ENCODE measurements at regions not wholly inside any gene's neighbourhood (a gene's known extent, or its start where the extent isn't known, plus 50 kb on each side); places are given as distances from the start of the nearest gene placed in this dataset.
"Not testable (repeated sequence)": the region's sequence is repeated elsewhere in the genome, so short reads cannot be mapped to it uniquely, and the experiment has no call there.

DNA sequence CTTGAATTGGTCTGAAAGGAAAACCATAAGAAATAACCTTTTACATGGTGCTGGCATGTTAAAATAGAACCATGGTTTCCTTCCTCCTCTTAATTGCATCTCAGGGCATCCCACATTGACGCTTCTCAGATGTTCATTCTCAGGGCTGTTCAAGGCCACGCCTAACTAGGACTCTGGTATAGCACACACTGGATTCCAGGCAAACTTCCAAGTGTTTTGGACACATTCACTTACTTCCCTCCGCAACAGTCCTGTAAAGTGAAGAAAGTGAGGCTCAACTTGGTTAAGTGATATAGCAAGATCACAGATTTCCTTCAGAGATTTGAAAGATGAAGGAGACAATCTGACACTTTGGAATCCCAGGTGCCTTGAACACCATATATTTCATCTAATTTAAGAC, 244.8 kb downstream of the DUSP10 start:
- no peak overlapping the region for H3K4me3 ChIP-seq (ENCODE audit: insufficient read depth, low read depth, low read length)
- DNase-seq, result no peak
- no peaks in the 10 kb centered on the region for H3K36me3 ChIP-seq (replicated peaks; ENCODE audit: control insufficient read depth, insufficient read depth, low read length)
- no peaks in the 10 kb centered on the region for H3K27me3 ChIP-seq (ENCODE audit: control insufficient read depth, insufficient read depth, low read length)

DNA sequence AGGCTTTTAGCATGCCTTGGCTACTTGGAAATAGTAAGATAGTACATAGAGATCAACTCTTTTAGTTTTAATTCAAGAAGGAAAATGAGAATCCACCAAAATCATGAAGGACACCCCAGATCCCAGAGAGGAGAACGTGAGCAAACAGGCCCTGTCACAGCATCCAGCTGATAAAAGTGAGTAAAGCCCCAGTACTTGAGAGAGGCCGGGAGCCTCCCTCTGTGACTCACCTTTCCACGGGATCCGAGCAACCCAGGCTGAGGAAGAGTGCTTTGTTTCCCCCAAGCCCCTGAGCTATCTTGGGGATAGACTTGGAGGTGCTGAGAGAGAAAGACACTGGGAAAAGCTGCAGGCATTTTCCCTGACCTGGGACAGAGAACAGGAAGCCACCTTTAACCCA, 238.6 kb downstream of the DUSP10 start:
- Histone ChIP-seq H3K27me3 (ENCODE audit: control insufficient read depth, insufficient read depth, low read length) (no peaks in the 10 kb centered on the region), H3K36me3 (replicated peaks; ENCODE audit: control insufficient read depth, insufficient read depth, low read length) (no peaks in the 10 kb centered on the region)
- no peak for DNase-seq

DNA sequence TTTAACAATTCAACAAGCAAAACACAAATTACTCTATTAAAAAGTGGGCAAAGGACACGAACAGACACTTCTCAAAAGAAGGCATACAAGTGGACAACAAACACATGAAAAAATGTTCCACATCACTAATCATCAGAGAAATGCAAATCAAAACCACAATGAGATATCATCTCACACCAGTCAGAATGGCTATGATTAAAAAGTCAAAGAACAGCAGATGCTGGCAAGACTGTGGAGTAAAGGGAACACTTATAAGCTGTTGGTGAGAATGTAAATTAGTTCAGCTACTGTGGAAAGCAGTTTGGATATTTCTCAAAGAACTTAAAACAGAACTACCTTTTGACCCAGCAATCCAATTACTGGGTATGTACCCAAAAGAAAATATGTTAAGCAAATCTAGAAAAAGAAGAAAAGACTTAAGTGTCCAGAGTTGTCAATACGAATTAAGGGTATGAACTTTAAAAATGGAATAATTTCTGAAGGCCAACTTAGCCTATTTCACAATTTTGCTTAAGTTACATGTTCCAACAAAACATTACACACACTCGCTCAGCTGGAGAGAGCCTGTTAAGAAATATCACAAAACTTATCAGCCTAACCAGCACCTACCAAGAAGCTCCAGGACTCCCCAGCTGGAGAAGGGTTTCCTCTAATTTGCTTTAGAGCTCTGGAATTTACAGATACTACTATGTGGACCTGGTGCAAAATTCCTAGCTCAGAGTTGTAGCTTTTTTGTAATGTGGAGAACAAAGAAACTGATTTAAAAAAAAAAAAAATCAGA, 232.1 kb downstream of the DUSP10 start:
- Histone ChIP-seq H3K36me3 (replicated peaks; ENCODE audit: control insufficient read depth, insufficient read depth, low read length) (no peaks in the 10 kb centered on the region), H3K4me3 (ENCODE audit: insufficient read depth, low read depth, low read length) (no peak overlapping the region), H3K27me3 (ENCODE audit: control insufficient read depth, insufficient read depth, low read length) (no peaks in the 10 kb centered on the region)
- no peak for DNase-seq

More for the DNA sequence above, 238.6 kb downstream of the DUSP10 start:
- no peak overlapping the region for H3K4me3 ChIP-seq (ENCODE audit: insufficient read depth, low read depth, low read length)

DNA sequence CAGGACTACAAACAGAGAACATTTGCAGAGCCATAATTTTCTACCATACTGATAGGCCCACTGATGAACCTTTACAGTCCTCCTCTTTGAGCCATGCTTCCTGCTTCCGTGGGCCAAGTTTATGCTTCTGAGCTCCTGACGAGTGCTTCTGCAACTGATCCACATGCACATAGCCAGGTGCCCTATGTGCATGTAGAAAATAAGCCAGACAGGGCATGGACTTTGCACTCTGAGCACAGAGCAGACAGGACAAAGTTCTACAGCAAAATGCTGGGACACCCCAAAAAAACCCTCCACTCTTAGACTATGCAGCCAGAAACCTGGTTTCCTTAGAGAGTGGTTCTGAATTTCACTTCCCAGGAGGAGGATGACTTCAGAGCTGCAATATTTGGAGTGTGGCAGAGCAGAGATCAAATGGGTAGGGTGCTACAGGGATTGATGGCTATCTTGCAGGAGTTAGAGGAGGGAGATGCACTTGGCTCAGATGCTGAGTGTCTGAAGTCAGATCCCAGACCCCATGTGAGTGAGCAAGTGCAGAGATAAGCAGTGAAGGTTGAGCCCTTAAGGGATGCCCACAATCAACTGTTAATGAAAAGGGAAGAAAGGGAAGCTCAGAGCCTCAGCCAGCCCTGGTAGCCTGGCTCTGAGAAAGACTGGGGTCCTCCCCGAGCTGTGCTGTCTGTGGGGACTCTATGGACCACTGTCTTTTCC, 230.9 kb downstream of the DUSP10 start:
- Histone ChIP-seq H3K4me3 (ENCODE audit: insufficient read depth, low read depth, low read length) (no peak overlapping the region), H3K27me3 (ENCODE audit: control insufficient read depth, insufficient read depth, low read length) (no peaks in the 10 kb centered on the region), H3K36me3 (replicated peaks; ENCODE audit: control insufficient read depth, insufficient read depth, low read length) (no peaks in the 10 kb centered on the region)
- DNase-seq, result no peak

DNA sequence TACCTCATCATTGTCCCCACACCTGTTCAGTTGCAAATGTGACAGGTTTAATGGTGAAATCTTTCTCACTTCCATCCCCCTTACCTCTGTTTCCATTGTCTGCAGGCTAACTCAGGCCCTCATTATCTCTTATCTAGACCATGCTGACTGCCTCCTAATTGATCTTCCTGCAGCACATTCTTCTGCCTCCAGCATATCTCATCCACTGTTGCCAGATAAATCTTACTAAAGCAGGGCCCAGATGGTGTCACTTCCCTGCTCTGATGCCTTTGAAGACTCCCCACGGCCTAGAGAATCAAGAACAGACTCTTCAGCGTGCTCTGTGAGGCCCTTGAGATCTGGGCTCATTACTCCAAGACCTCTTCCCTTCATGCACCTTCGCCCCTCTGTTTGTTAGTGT, 230.1 kb downstream of the DUSP10 start:
- no peak overlapping the region for H3K4me3 ChIP-seq (ENCODE audit: insufficient read depth, low read depth, low read length)

DNA sequence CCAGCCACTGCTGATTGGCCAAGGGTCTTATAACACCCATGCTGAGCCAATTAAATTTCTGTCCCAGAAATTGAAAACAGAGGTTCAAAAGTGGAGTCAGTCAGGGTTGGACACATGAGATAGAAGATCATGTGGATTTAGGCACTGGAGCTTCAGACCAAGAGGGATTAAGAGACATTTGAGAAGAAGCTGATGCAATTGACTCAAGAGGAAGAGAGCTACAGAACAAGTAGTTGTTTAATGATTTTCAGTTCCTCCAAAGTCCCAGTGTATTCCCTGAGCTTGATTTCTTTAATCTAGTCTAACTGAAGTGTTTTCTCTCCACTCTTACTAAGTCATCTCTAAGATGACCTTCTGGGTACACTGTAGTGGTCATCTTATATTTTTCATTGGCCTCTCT, 227.1 kb downstream of the DUSP10 start:
- Histone ChIP-seq H3K27me3 (ENCODE audit: control insufficient read depth, insufficient read depth, low read length) (no peaks in the 10 kb centered on the region), H3K36me3 (replicated peaks; ENCODE audit: control insufficient read depth, insufficient read depth, low read length) (no peaks in the 10 kb centered on the region), H3K4me3 (ENCODE audit: insufficient read depth, low read depth, low read length) (no peak overlapping the region)
- no peak for DNase-seq

More for the DNA sequence above, 230.1 kb downstream of the DUSP10 start:
- DNase-seq, result no peak
- Histone ChIP-seq H3K36me3 (replicated peaks; ENCODE audit: control insufficient read depth, insufficient read depth, low read length) (no peaks in the 10 kb centered on the region), H3K27me3 (ENCODE audit: control insufficient read depth, insufficient read depth, low read length) (no peaks in the 10 kb centered on the region)

DNA sequence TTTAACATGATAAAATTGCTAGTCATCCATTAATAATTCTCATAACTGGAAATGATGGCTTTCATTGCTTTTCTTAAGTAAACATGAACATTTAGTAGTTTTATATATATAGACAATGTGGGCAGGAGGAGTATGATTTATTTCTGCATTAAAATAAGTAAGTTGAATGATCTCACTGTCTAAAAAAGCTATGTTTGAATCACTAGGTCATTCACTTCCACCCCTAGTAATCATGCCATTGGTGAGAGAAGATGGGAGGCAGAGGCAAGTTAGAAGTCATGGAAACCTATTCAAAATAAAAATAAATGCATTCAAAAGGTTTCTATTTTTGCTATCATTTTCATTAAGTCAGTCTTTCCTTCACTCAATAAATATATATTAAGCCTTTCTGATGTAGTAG, 226.4 kb downstream of the DUSP10 start:
- Histone ChIP-seq H3K4me3 (ENCODE audit: insufficient read depth, low read depth, low read length) (no peak overlapping the region), H3K36me3 (replicated peaks; ENCODE audit: control insufficient read depth, insufficient read depth, low read length) (no peaks in the 10 kb centered on the region), H3K27me3 (ENCODE audit: control insufficient read depth, insufficient read depth, low read length) (no peaks in the 10 kb centered on the region)
- no peak for DNase-seq

DNA sequence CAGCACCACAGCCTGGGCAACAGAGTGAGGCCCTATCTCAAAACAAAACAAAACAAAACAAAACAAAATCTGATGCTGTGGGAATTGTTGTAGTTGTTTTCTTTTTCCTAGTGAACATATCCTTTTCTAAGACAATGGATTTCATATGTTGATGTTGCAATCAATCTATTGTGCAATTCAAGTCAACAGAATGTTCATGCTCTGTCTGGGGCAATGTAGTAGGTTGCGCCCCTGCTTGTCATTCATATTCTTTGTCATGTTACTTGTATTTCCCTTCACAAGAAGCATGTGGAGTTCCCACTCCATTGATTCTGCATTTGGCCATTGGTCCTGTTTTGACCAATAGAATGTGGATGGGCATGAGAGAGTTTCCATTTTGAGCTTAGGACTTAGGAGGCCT, 223.9 kb downstream of the DUSP10 start:
- Histone ChIP-seq H3K27me3 (ENCODE audit: control insufficient read depth, insufficient read depth, low read length) (no peaks in the 10 kb centered on the region), H3K4me3 (ENCODE audit: insufficient read depth, low read depth, low read length) (no peak overlapping the region), H3K36me3 (replicated peaks; ENCODE audit: control insufficient read depth, insufficient read depth, low read length) (no peaks in the 10 kb centered on the region)
- no peak for DNase-seq

DNA sequence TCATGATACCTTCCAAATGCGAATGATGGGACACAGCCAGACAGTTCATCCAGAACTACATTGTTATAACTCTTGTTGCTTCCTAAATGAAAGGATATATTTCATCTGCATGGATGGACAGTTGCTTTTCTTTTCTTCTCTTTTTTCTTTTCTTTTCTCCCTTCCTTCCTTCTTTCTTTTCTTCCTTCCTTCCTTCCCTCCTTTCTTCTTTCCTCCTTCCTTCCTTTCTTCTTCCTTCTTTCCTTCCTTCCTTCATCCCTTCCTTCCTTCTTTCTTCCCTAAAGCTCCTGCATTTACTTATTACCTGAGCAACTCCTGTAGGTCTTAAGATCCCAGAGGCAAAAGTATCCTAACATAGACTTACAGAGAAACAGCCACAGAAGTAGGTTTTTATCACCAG, 221.6 kb downstream of the DUSP10 start:
- Histone ChIP-seq H3K4me3 (ENCODE audit: insufficient read depth, low read depth, low read length) (no peak overlapping the region), H3K36me3 (replicated peaks; ENCODE audit: control insufficient read depth, insufficient read depth, low read length) (no peaks in the 10 kb centered on the region), H3K27me3 (ENCODE audit: control insufficient read depth, insufficient read depth, low read length) (no peaks in the 10 kb centered on the region)
- no peak for DNase-seq

DNA sequence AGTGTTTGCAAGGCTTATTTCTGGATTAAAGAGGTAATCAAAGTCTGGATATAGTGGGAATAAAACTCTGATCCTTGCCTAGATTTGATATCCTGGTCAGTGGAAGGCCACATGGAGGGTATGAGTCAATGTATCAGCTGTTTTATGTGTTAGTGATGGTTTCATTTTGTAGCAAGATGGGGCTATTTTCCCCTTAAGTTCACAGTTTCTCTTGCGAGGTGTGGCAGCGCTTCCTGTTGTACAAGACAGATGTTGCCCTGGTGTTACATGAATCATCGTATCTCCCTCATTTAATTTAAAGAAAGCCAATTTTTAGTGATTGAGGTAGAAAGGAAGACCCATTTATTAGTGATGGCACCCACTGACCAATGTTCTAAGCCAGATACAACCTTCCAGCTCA, 220.2 kb downstream of the DUSP10 start:
- DNase-seq, result no peak
- no peaks in the 10 kb centered on the region for H3K36me3 ChIP-seq (replicated peaks; ENCODE audit: control insufficient read depth, insufficient read depth, low read length)
- H3K27me3 ChIP-seq (ENCODE audit: control insufficient read depth, insufficient read depth, low read length), result no peaks in the 10 kb centered on the region
- H3K4me3 ChIP-seq (ENCODE audit: insufficient read depth, low read depth, low read length), result no peak overlapping the region

DNA sequence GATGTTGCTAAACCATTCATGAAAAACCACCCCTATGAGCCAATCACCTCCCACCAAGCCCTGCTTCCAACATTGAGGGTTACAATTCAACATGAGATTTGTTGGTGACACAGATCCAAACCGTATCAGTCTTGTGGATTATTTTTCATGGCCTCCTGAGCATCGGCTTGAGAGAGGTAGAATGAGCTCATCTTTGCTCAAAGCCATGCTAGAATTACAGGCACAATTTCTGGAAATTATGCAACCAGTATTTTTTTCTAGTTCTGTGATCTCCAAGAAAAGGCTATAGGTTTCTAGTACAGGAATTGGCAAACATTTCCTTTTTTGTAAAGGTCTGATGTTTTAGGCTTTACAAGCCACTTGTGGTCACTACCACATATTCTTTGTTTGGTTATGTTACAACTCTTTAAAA, 219.4 kb downstream of the DUSP10 start:
- no peaks in the 10 kb centered on the region for H3K27me3 ChIP-seq (ENCODE audit: control insufficient read depth, insufficient read depth, low read length)
- no peak overlapping the region for H3K4me3 ChIP-seq (ENCODE audit: insufficient read depth, low read depth, low read length)
- no peak for DNase-seq
- no peaks in the 10 kb centered on the region for H3K36me3 ChIP-seq (replicated peaks; ENCODE audit: control insufficient read depth, insufficient read depth, low read length)

DNA sequence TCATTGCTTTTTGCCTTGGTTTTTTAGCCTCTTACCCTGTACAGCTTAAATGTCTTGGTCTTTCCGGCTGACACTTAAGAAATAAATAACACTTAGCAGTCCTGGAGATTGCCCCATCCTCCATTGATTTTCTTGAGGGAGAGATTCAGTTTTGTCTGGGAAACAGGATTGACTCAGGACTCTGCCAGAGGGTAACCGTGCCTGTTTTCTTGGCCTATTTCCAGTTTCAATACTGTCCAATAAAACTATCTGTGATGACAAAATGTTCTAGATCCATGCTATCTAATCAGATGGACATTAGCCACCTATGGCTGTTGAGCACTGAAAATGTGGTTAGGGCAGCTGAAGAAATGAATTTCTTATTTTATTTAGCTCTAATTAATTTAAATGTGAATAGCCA, 216.1 kb downstream of the DUSP10 start:
- DNase-seq, result no peak
- Histone ChIP-seq H3K27me3 (ENCODE audit: control insufficient read depth, insufficient read depth, low read length) (no peaks in the 10 kb centered on the region), H3K4me3 (ENCODE audit: insufficient read depth, low read depth, low read length) (no peak overlapping the region), H3K36me3 (replicated peaks; ENCODE audit: control insufficient read depth, insufficient read depth, low read length) (no peaks in the 10 kb centered on the region)

DNA sequence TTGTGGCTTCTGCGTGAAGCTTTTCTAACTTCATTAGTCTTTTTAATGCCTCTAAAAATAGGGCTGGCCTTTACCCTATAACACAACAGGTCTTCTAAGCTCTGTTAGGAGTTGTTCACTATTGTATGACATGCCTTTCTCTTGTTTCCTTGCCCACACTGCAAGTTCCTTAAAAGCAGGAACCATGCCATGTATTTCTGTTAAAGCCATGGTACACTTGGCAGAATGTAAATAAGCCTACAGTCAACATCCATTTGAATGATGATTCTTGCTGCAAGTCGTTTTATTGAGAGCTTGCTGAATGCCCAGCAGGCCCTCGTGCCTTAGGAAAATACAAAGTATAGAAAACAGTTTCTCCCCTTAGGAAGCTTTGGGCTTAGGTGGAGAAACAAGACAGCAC, 214.6 kb downstream of the DUSP10 start:
- DNase-seq, result no peak
- Histone ChIP-seq H3K4me3 (ENCODE audit: insufficient read depth, low read depth, low read length) (no peak overlapping the region), H3K27me3 (ENCODE audit: control insufficient read depth, insufficient read depth, low read length) (no peaks in the 10 kb centered on the region; the same call in 1 of the 2 replicates), H3K36me3 (replicated peaks; ENCODE audit: control insufficient read depth, insufficient read depth, low read length) (no peaks in the 10 kb centered on the region)

DNA sequence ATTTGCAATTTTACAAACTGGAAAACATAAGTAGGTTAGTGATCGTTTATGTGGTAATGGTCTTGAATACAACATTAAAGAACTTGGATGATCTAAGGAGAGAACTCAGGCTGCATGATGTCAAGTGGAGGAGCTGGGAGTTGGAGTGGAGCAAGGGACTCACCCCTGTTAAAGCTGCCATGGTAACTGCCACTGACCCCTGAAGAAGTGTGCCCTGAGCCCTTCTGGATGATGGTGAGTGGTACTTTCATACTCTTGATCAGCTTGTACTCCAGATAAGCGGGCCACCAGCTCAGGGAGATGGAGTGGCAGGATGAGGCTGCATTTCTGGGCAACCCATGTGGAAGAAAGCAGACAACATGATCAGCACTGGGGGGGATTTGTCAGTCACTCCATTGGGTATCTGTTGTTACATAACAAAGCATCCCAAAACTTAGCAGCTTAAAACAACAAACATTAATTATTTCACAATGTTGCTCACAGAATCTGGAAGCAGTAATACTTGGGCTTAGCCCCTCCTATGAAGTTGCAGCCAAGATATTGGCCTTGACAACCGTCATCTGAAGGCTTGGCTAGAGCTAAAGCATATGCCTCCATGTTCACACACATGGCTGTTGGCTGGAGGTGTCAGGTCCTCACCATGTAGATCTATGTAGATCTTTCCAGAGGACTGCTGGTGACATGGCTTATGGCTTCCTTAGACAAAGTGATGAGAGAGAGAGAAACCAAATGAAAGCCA, 213.8 kb downstream of the DUSP10 start:
- no peak for DNase-seq
- Histone ChIP-seq H3K4me3 (ENCODE audit: insufficient read depth, low read depth, low read length) (no peak overlapping the region), H3K36me3 (replicated peaks; ENCODE audit: control insufficient read depth, insufficient read depth, low read length) (no peaks in the 10 kb centered on the region), H3K27me3 (ENCODE audit: control insufficient read depth, insufficient read depth, low read length) (no peaks in the 10 kb centered on the region; the same call in 1 of the 2 replicates)

DNA sequence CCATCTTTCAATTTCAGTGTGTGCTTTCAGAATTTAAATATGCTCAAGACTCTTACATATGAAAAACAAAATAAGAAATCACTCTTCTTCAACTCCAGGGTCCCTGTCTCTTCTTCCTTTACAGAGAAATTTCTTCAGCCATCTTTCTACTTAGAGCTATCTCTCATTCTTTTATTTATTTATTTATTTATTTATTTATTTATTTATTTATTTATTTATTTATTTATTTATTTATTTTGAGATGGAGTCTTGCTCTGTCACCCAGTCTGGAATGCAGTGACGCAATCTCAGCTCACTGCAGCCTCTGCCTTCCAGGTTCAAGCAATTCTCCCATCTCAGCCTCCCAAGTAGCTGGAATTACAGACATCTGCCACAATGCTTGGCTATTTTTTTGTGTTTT, 211.7 kb downstream of the DUSP10 start:
- DNase-seq; H3K36me3 ChIP-seq (replicated peaks; ENCODE audit: control insufficient read depth, insufficient read depth, low read length); H3K27me3 ChIP-seq (ENCODE audit: control insufficient read depth, insufficient read depth, low read length); H3K4me3 ChIP-seq (ENCODE audit: insufficient read depth, low read depth, low read length): not testable (repeated sequence)

All from H7 (cell line).